ENCODE measurements at regions not wholly inside any gene's neighbourhood (a gene's known extent, or its start where the extent isn't known, plus 50 kb on each side); places are given as distances from the start of the nearest gene placed in this dataset.

DNA sequence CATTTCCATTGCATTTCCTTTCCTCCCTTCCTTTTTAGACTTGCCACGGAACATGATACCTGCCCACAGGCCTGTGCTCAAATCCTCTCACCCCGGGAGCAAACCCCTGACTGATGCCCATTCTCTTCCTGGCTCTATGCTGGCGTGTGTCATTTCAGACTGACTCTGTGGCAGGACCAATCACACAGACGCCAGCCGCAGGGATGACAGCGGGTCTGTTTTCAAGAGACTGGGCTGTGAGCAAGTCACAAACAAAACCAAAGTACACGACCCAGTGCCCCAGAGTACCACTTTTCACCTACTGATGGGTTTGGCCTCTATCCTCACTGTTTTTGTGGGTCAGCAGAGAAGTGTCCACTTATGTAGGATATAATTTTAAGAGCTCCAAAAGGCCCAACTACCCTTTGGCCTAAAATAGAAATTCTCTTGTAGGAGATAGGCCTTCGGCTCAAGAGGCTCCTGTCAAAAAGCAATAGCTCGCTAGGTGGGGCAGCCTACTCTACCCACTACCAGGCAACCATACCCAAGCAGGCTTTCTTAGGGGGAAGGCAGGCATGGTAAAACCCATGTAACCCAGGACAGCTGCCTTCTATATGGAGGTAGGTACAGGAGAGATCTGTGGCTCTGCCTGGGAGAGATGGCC is 215.7 kb downstream of the CDC5L start:
- ChIA-PET POLR2A (no interaction called here), CTCF (interaction anchor here (1.6 kb wide), 1 partner anchor 128 kb away, joined by 4 read pairs; no protein-coding TSS in a partner anchor)
- TF ChIP-seq, protein P1, sequence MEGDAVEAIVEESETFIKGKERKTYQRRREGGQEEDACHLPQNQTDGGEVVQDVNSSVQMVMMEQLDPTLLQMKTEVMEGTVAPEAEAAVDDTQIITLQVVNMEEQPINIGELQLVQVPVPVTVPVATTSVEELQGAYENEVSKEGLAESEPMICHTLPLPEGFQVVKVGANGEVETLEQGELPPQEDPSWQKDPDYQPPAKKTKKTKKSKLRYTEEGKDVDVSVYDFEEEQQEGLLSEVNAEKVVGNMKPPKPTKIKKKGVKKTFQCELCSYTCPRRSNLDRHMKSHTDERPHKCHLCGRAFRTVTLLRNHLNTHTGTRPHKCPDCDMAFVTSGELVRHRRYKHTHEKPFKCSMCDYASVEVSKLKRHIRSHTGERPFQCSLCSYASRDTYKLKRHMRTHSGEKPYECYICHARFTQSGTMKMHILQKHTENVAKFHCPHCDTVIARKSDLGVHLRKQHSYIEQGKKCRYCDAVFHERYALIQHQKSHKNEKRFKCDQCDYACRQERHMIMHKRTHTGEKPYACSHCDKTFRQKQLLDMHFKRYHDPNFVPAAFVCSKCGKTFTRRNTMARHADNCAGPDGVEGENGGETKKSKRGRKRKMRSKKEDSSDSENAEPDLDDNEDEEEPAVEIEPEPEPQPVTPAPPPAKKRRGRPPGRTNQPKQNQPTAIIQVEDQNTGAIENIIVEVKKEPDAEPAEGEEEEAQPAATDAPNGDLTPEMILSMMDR (IDR thresholded peaks at IDR 0.05; ENCODE audit: unreplicated experiment): no peak
- Mint-ChIP-seq H3K27me3 (ENCODE audit: insufficient read depth, unreplicated experiment) (no peaks in the 10 kb centered on the region), H3K36me3 (ENCODE audit: insufficient read depth, unreplicated experiment) (no peaks in the 10 kb centered on the region), H3K4me3 (ENCODE audit: unreplicated experiment) (no peak overlapping the region), H3K4me1 (ENCODE audit: insufficient read depth, unreplicated experiment) (no peaks in the 10 kb centered on the region), H3K27ac (ENCODE audit: low read depth, unreplicated experiment) (no peak overlapping the region), H3K9me3 (ENCODE audit: unreplicated experiment) (no peaks in the 10 kb centered on the region)
- BruUV-seq (replicated peaks): no TSS peak
- no peak for DNase-seq (ENCODE audit: unreplicated experiment)
- intact Hi-C loops (cut with micrococcal nuclease): no loop called here

DNA sequence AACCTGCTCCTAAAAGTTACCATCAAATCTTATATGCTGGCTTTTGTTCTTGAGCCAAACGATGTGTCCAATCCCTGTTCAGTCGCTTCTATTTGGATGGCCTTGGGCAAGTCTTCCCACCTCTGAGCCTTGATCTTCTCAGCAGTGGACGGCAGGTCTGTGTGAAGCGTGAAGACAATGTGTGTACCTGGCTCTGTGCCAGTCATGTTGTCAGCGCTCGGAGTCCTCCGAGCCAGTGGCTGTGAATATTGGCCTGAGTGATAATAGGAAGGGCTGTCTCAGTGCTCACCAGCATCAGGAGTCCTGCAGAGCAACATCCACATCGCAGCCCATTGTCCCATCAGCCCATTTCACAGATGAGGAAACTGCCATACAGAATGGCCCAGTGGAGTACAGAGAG is 219.0 kb downstream of the CDC5L start:
- no peaks in the 10 kb centered on the region for H3K9me3 Mint-ChIP-seq (ENCODE audit: unreplicated experiment)
- H3K4me3 Mint-ChIP-seq (ENCODE audit: unreplicated experiment): no peak overlapping the region
- no peaks in the 10 kb centered on the region for H3K36me3 Mint-ChIP-seq (ENCODE audit: insufficient read depth, unreplicated experiment)
- no peaks in the 10 kb centered on the region for H3K4me1 Mint-ChIP-seq (ENCODE audit: insufficient read depth, unreplicated experiment)
- CTCF ChIA-PET: no interaction called here
- no peak overlapping the region for H3K27ac Mint-ChIP-seq (ENCODE audit: low read depth, unreplicated experiment)
- intact Hi-C loops (cut with micrococcal nuclease): no loop called here
- DNase-seq (ENCODE audit: unreplicated experiment): no peak
- H3K27me3 Mint-ChIP-seq (ENCODE audit: insufficient read depth, unreplicated experiment): no peaks in the 10 kb centered on the region
- no TSS peak for BruUV-seq (replicated peaks)
- TF ChIP-seq, protein P1 (IDR thresholded peaks at IDR 0.05; ENCODE audit: unreplicated experiment): no peak
- POLR2A ChIA-PET: no interaction called here

DNA sequence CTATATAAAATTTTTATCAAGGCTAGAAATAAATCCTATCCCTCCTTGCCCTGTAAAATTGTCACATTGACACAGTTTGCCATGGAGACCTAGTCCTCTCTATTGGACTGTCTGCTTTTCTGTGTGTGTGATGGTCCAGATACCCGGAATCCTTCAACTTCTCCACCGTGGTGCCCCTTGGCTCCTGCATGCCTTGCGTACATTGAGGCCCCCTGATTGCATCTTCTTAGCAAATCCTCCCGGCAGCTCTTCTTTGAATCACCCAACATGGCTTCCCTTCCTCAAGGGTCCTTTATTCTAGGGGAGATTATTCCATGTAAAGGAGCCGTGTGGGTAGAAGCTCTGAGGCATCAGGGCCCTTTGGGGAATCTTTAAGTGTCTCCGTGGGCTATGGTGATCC is 219.5 kb downstream of the CDC5L start:
- ChIA-PET CTCF (no interaction called here), POLR2A (no interaction called here)
- intact Hi-C loops (cut with micrococcal nuclease): no loop called here
- no peak overlapping the region for H3K4me3 Mint-ChIP-seq (ENCODE audit: unreplicated experiment)
- H3K36me3 Mint-ChIP-seq (ENCODE audit: insufficient read depth, unreplicated experiment): no peaks in the 10 kb centered on the region
- no peak overlapping the region for H3K27ac Mint-ChIP-seq (ENCODE audit: low read depth, unreplicated experiment)
- DNase-seq (ENCODE audit: unreplicated experiment): no peak
- TF ChIP-seq, protein P1 (IDR thresholded peaks at IDR 0.05; ENCODE audit: unreplicated experiment): no peak
- no peaks in the 10 kb centered on the region for H3K9me3 Mint-ChIP-seq (ENCODE audit: unreplicated experiment)
- H3K27me3 Mint-ChIP-seq (ENCODE audit: insufficient read depth, unreplicated experiment): no peaks in the 10 kb centered on the region
- BruUV-seq (replicated peaks): no TSS peak
- no peaks in the 10 kb centered on the region for H3K4me1 Mint-ChIP-seq (ENCODE audit: insufficient read depth, unreplicated experiment)

DNA sequence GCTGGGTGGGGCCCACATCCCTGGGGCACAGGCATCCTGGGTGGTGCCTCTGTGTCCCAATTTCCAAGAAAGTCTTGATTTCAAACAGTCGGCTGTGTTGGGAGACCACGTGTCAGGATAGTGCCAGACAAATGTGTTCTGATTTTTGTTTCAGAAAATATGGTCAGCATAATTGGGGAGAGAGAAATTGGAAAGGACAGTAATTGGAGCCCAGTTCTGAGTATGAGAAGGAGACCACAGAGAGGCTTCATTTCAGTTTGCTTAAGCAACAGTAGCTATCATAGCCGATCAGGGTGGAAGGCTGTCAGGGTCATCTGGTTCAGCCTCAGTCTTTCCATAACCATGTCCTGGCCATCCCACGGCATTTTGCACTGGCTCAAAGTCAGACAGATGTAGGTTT is 220.7 kb downstream of the CDC5L start:
- POLR2A ChIA-PET: interaction anchor here (0.8 kb wide), 1 partner anchor 74 kb away, joined by 3 read pairs; no protein-coding TSS in a partner anchor
- CTCF ChIA-PET: no interaction called here
- DNase-seq (ENCODE audit: unreplicated experiment): no peak
- H3K27ac Mint-ChIP-seq (ENCODE audit: low read depth, unreplicated experiment): no peak overlapping the region
- TF ChIP-seq, protein P1 (IDR thresholded peaks at IDR 0.05; ENCODE audit: unreplicated experiment): no peak
- H3K9me3 Mint-ChIP-seq (ENCODE audit: unreplicated experiment): no peaks in the 10 kb centered on the region
- no TSS peak for BruUV-seq (replicated peaks)
- intact Hi-C loops (cut with micrococcal nuclease): no loop called here
- no peak overlapping the region for H3K4me3 Mint-ChIP-seq (ENCODE audit: unreplicated experiment)
- no peaks in the 10 kb centered on the region for H3K27me3 Mint-ChIP-seq (ENCODE audit: insufficient read depth, unreplicated experiment)
- H3K4me1 Mint-ChIP-seq (ENCODE audit: insufficient read depth, unreplicated experiment): no peaks in the 10 kb centered on the region
- H3K36me3 Mint-ChIP-seq (ENCODE audit: insufficient read depth, unreplicated experiment): no peaks in the 10 kb centered on the region

Measured in MCF 10A (cell line).